Brain microvascular endothelial cell (primary cell): ENCODE measurements at regions not wholly inside any gene's neighbourhood (a gene's known extent, or its start where the extent isn't known, plus 50 kb on each side); places are given as distances from the start of the nearest gene placed in this dataset.

Experiments used
- DNase-seq: peaks from one replicate; pipeline ENCODE4 v3.0.0-alpha.2; 2020
- H3K27ac ChIP-seq: fragments of 250-450 bp; sonication (Bioruptor Pico); 2 replicates; pipeline ENCODE4 v1.5.1; 2020; ENCODE audit warnings: mild to moderate bottlenecking, moderate library complexity
- H3K27me3 ChIP-seq: fragments of 250-450 bp; sonication (Bioruptor Pico); replicated peaks from 2 replicates; pipeline ENCODE4 v1.5.1; 2020; ENCODE audit warnings: mild to moderate bottlenecking
- H3K36me3 ChIP-seq: fragments of 250-450 bp; sonication (Bioruptor Pico); replicated peaks from 2 replicates; pipeline ENCODE4 v1.5.1; 2020; ENCODE audit warnings: mild to moderate bottlenecking
- H3K4me3 ChIP-seq: 2 replicates; pipeline ENCODE4 v1.5.1; 2011; ENCODE audit warnings: low read depth, mild to moderate bottlenecking, control low read depth, low read length, moderate library complexity
- in situ Hi-C: cut with HindIII; loops from 2 replicates; pipeline ENCODE4 v1.10.0; 2017; ENCODE audit warnings: low sequenced_read_pairs, low pct_ligation_motif_present
- TF ChIP-seq, protein P1 (sequence below): IDR thresholded peaks from 2 replicates; pipeline ENCODE4 v1.5.1; 2011; ENCODE audit warnings: low read depth, mild to moderate bottlenecking, moderate library complexity, low read length, control low read depth, inconsistent platforms; ENCODE audit errors: missing control alignments

DNA sequence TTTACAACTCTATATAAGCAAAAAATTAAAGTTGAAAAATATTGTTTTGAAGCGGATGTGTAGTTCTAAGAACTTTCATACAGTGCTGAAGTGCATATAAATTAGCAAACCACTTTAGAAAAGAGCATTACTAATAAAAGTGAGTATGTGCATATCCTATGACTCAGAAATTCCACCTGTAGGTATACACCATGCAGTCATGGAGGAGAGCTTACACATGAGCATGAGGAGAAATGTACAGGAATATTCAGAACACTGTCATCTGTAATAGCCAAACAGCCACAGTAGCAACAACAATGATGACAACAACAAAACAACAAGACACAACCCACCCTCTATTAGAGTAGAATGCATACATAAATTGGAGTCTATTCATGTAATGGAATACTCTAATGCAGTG is 138.2 kb upstream of the ARRDC3 start:
- DNase-seq, result no peak
- no peak overlapping the region for H3K4me3 ChIP-seq
- no peaks in the 10 kb centered on the region for H3K27me3 ChIP-seq
- in situ Hi-C loops, result no loop called here
- H3K27ac ChIP-seq, result no peak overlapping the region
- TF ChIP-seq, protein P1, sequence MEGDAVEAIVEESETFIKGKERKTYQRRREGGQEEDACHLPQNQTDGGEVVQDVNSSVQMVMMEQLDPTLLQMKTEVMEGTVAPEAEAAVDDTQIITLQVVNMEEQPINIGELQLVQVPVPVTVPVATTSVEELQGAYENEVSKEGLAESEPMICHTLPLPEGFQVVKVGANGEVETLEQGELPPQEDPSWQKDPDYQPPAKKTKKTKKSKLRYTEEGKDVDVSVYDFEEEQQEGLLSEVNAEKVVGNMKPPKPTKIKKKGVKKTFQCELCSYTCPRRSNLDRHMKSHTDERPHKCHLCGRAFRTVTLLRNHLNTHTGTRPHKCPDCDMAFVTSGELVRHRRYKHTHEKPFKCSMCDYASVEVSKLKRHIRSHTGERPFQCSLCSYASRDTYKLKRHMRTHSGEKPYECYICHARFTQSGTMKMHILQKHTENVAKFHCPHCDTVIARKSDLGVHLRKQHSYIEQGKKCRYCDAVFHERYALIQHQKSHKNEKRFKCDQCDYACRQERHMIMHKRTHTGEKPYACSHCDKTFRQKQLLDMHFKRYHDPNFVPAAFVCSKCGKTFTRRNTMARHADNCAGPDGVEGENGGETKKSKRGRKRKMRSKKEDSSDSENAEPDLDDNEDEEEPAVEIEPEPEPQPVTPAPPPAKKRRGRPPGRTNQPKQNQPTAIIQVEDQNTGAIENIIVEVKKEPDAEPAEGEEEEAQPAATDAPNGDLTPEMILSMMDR, result no peak
- no peaks in the 10 kb centered on the region for H3K36me3 ChIP-seq

DNA sequence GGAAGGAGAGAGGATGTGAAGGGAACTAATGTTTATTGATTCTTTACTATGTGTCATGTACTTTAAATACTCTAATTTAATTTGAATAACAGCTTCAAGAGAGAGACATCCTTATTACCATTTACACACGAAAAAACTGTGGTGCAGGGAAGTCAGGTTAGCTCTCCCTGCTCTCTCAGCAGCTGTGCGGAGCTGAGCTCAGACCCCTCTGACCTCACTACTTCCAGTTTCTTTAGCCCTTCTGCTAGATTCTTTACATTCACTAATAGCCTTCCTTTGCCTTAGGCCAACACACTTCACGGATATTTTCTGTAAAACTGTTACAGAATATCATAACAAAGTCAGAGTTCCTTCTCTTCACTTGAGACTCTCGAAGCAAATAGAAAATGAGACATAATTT is 131.3 kb upstream of the ARRDC3 start:
- no peak overlapping the region for H3K4me3 ChIP-seq
- H3K27ac ChIP-seq, result no peak overlapping the region
- TF ChIP-seq, protein P1, result no peak
- H3K36me3 ChIP-seq, result no peaks in the 10 kb centered on the region
- no peak for DNase-seq
- H3K27me3 ChIP-seq, result no peaks in the 10 kb centered on the region
- in situ Hi-C loops, result no loop called here

DNA sequence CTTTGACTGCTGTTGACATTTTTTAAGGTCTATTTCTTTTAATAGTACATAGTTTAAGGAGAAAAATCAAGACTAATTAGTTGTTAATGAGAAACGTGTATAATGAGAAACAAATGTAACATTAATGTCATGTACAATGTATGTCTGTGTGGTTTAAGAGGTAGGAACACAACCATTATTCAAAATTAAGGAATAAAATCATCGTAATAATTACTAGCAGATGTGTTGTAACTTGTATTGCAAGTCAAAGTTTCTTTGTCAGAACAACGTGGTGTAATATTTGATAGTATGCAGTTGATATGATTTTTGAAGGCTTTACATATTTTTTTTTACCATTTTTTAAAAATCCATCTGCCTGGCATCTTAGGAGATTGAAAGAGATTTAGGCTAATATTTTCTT is 120.2 kb upstream of the ARRDC3 start:
- DNase-seq, result no peak
- H3K36me3 ChIP-seq, result no peaks in the 10 kb centered on the region
- in situ Hi-C loops, result no loop called here
- TF ChIP-seq, protein P1, result no peak
- H3K27ac ChIP-seq, result no peak overlapping the region
- H3K27me3 ChIP-seq, result no peaks in the 10 kb centered on the region
- no peak overlapping the region for H3K4me3 ChIP-seq

DNA sequence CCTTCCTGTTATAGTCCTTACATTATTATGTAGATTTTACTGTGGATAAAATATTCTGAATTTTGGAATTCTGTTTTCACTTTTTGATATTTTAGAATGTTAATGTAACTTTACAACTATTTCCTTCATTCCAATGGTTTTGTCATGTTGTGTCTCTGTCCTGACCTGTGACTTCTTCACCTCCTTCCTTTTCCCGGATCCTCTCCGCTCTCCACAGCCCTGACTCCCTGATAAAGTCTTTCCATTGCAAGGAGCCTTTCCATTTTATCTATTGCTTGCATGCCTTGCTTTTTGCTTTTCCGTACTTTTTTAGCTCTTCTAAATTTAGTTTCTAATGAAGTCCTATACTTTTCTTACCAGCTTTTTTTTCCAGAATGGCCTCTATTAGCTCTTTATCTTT is 117.6 kb upstream of the ARRDC3 start:
- in situ Hi-C loops, result no loop called here
- Histone ChIP-seq H3K4me3 (no peak overlapping the region), H3K36me3 (no peaks in the 10 kb centered on the region), H3K27me3 (no peaks in the 10 kb centered on the region), H3K27ac (no peak overlapping the region)
- DNase-seq, result no peak
- TF ChIP-seq, protein P1, result no peak

DNA sequence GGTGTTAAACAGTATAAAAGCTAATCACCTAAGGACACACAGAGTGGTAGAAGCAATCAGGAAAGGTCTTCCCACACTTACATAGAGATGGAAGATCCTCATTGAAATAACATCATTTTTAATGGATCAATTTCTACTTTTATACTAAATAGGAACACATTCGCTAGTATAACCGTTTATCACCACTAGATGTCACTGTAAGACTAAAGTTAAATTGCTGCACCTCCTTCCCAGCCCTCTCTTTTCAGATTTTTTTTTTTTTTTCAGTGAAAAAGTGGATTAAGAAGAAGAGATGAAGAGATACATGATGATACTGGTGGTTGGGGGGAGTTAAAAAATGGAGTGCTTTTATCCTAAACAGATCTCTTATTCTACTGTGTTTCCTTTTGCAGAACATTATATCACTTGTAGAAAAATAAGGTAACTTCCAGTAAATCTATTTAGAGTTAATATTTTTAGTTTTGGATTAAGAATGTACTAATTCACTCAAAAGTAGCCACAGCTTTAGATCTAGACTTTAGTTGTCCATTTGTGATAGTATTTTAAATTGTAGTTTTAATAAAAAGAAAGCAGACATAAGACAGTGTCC is 116.9 kb upstream of the ARRDC3 start:
- in situ Hi-C loops, result no loop called here
- Histone ChIP-seq H3K4me3 (no peak overlapping the region), H3K36me3 (no peaks in the 10 kb centered on the region), H3K27ac (no peak overlapping the region), H3K27me3 (no peaks in the 10 kb centered on the region)
- TF ChIP-seq, protein P1, result peak; percentile 44
- DNase-seq, result peak; percentile 12

DNA sequence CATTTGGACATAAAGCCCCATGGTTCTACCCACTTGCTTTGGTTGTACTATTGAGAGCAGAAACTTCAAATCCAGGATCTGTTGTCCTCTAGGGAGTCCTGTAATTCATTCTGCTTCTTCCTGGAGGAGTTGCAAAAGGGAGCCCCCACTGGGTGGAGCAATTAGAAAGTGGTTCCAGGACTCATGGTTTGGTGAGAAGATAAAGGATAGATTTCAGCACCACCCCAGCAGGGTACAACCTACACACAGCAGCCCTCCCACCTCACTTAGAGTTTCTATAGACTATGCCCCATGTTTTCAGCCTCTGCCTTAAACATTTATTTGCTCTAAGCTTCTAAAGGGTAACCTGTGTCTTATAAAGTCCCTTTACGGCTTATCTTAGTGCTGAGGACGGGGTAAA is 112.6 kb upstream of the ARRDC3 start:
- Histone ChIP-seq H3K36me3 (no peaks in the 10 kb centered on the region), H3K27me3 (no peaks in the 10 kb centered on the region), H3K4me3 (no peak overlapping the region), H3K27ac (no peak overlapping the region)
- DNase-seq, result no peak
- TF ChIP-seq, protein P1, result no peak
- in situ Hi-C loops, result no loop called here
